GM23338 (cell line): ENCODE measurements at regions not wholly inside any gene's neighbourhood (a gene's known extent, or its start where the extent isn't known, plus 50 kb on each side); places are given as distances from the start of the nearest gene placed in this dataset.

ENCODE experiments used
- ATAC-seq: fragments of 200-7000 bp; cut with Tn5 transposase; 3 replicates; pipeline ENCODE4 v1.9.1; 2020
- DNase-seq: peaks from one replicate; pipeline ENCODE4 v3.0.0-alpha.2; 2015; ENCODE audit warnings: low spot score
- H2AFZ ChIP-seq: fragments of 200-600 bp; sonication (generic); 2 replicates; pipeline ENCODE4 v1.8.0; 2016; ENCODE audit warnings: antibody characterized with exemption, mild to moderate bottlenecking, moderate library complexity
- H3F3A ChIP-seq: fragments of 200-600 bp; sonication (generic); replicated peaks from 2 replicates; pipeline ENCODE4 v1.8.0; 2017; ENCODE audit warnings: antibody characterized with exemption, mixed run types, low read depth
- H3K27ac ChIP-seq: fragments of 200-600 bp; sonication (generic); 2 replicates; pipeline ENCODE4 v1.6.1; 2016; ENCODE audit warnings: low read depth
- H3K27me3 ChIP-seq: fragments of 200-600 bp; sonication (generic); 2 replicates; pipeline ENCODE4 v1.8.0; 2016; ENCODE audit warnings: mild to moderate bottlenecking, mixed run types, moderate library complexity; ENCODE audit not compliant: insufficient read depth
- H3K36me3 ChIP-seq: fragments of 200-600 bp; sonication (generic); 2 replicates; pipeline ENCODE4 v1.8.0; 2016; ENCODE audit warnings: mild to moderate bottlenecking; ENCODE audit not compliant: insufficient read depth
- H3K4me1 ChIP-seq: fragments of 200-600 bp; sonication (generic); 2 replicates; pipeline ENCODE4 v1.8.0; 2016; ENCODE audit warnings: mild to moderate bottlenecking, moderate library complexity; ENCODE audit not compliant: insufficient read depth
- H3K4me2 ChIP-seq: fragments of 200-600 bp; sonication (generic); 2 replicates; pipeline ENCODE4 v1.7.1; 2017; ENCODE audit warnings: mixed run types
- H3K4me3 ChIP-seq: fragments of 200-600 bp; sonication (generic); 2 replicates; pipeline ENCODE4 v1.6.1; 2016; ENCODE audit warnings: mixed run types
- H3K79me2 ChIP-seq: fragments of 200-600 bp; sonication (generic); replicated peaks from 2 replicates; pipeline ENCODE4 v1.8.0; 2017; ENCODE audit warnings: mild to moderate bottlenecking; ENCODE audit not compliant: insufficient read depth
- H3K9me2 ChIP-seq: fragments of 200-600 bp; sonication (generic); 2 replicates; pipeline ENCODE4 v1.8.0; 2017; ENCODE audit not compliant: insufficient read depth
- H4K20me1 ChIP-seq: fragments of 200-600 bp; sonication (generic); replicated peaks from 2 replicates; pipeline ENCODE4 v1.8.0; 2017; ENCODE audit warnings: mild to moderate bottlenecking; ENCODE audit not compliant: insufficient read depth
- H3K27ac Mint-ChIP-seq: 2 replicates; pipeline ENCODE4 v1.8.0; 2020; ENCODE audit warnings: inconsistent platforms, mild to moderate bottlenecking, moderate library complexity, mixed read lengths
- H3K27me3 Mint-ChIP-seq: 3 replicates; pipeline ENCODE4 v1.8.0; 2022; ENCODE audit warnings: low read depth, mild to moderate bottlenecking, moderate library complexity, mixed read lengths, inconsistent platforms; ENCODE audit not compliant: insufficient read depth, poor library complexity
- H3K36me3 Mint-ChIP-seq: 3 replicates; pipeline ENCODE4 v1.8.0; 2021; ENCODE audit warnings: low read depth, mild to moderate bottlenecking, inconsistent platforms, moderate library complexity, mixed read lengths
- H3K4me1 Mint-ChIP-seq: 3 replicates; pipeline ENCODE4 v1.8.0; 2020; ENCODE audit warnings: mild to moderate bottlenecking, inconsistent platforms, mixed read lengths
- H3K4me3 Mint-ChIP-seq: 3 replicates; pipeline ENCODE4 v1.8.0; 2021; ENCODE audit warnings: moderate library complexity, mild to moderate bottlenecking, inconsistent platforms, mixed read lengths
- H3K9me3 Mint-ChIP-seq: 3 replicates; pipeline ENCODE4 v1.8.0; 2020; ENCODE audit warnings: moderate library complexity, mild to moderate bottlenecking, inconsistent platforms, mixed read lengths
- CREB1 ChIP-seq: fragments of 250-450 bp; sonication (Bioruptor Pico); IDR thresholded peaks from 2 replicates; pipeline ENCODE4 v1.5.0; 2020; ENCODE audit warnings: low read depth, mild to moderate bottlenecking, moderate library complexity
- EZH2 ChIP-seq: fragments of 200-600 bp; sonication (generic); IDR thresholded peaks from one replicate; pipeline ENCODE4 v1.8.0; 2017; ENCODE audit warnings: antibody characterized with exemption, mild to moderate bottlenecking, low read depth; ENCODE audit not compliant: unreplicated experiment
- EZH2phosphoT487 ChIP-seq: fragments of 200-600 bp; sonication (generic); IDR thresholded peaks from one replicate; pipeline ENCODE4 v1.8.1; 2018; ENCODE audit warnings: antibody characterized with exemption; ENCODE audit not compliant: unreplicated experiment
- JUNB ChIP-seq: IDR thresholded peaks from one replicate; pipeline ENCODE4 v1.6.1; 2016; ENCODE audit warnings: antibody characterized with exemption; ENCODE audit not compliant: unreplicated experiment
- NANOG ChIP-seq: IDR thresholded peaks from 2 replicates; pipeline ENCODE4 v1.6.1; 2016; ENCODE audit warnings: antibody characterized with exemption, borderline replicate concordance
- POLR2AphosphoS5 ChIP-seq: IDR thresholded peaks from 2 replicates; pipeline ENCODE4 v1.6.1; 2016; ENCODE audit warnings: antibody characterized with exemption, low read depth
- STAT1 ChIP-seq: IDR thresholded peaks from one replicate; pipeline ENCODE4 v1.6.1; 2016; ENCODE audit warnings: antibody characterized with exemption; ENCODE audit not compliant: unreplicated experiment
- ZNF114 ChIP-seq: fragments of 250-450 bp; sonication (Bioruptor Pico); IDR thresholded peaks from 2 replicates; pipeline ENCODE4 v1.5.0; 2020; ENCODE audit warnings: mild to moderate bottlenecking, moderate library complexity
- ZNF331 ChIP-seq: fragments of 250-450 bp; sonication (Bioruptor Pico); IDR thresholded peaks from 2 replicates; pipeline ENCODE4 v1.5.0; 2020; ENCODE audit warnings: low read depth, mild to moderate bottlenecking, moderate library complexity
- TF ChIP-seq, protein P1 (sequence below): fragments of 250-450 bp; sonication (Bioruptor Pico); IDR thresholded peaks from 2 replicates; pipeline ENCODE4 v1.5.0; 2020; ENCODE audit warnings: mild to moderate bottlenecking, moderate library complexity
- TF ChIP-seq, protein P2 (sequence below): IDR thresholded peaks from one replicate; pipeline ENCODE4 v1.6.1; 2018; ENCODE audit warnings: antibody characterized with exemption; ENCODE audit not compliant: unreplicated experiment
- TF ChIP-seq, protein P3 (sequence below), 2 experiments: fragments of 200-600 bp in 1 of 2; sonication (generic) in 1 of 2; conservative IDR thresholded peaks; 2 replicates each; pipeline versions ENCODE4 v1.5.1 to v1.6.1; 2016 to 2017; ENCODE audit warnings: antibody characterized with exemption in 2 of 2, low read depth in 2 of 2, mild to moderate bottlenecking in 2 of 2, moderate library complexity in 1 of 2
- TF ChIP-seq, protein P4 (sequence below): IDR thresholded peaks from 2 replicates; pipeline ENCODE4 v1.6.1; 2016; ENCODE audit warnings: antibody characterized with exemption

DNA sequence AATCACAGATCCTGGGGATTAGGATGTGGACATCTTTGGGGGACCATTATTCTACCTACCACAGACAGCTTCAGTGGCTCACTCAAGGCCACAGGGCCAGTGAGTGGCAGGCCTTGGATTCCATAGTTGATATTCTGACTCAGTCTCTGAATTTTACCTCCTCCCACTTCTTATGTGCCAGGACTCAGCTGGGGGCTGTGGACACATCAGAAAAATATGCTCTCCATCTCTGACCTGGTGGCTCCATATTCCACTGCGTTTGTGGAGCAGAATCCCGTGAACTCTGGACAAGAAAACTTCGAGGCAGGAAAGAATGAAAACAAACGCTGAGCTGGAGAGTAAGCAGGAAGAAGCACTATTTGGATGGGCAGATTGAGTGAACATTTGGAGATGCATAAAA is 301.8 kb upstream of the MAF start:
- Mint-ChIP-seq H3K4me1 (peaks cover 6% of the 10 kb centered on the region; the same call in 2 of the 3 replicates), H3K27ac (no peak overlapping the region), H3K4me3 (no peak overlapping the region), H3K9me3 (peaks cover 8% of the 10 kb centered on the region; the same call in 1 of the 3 replicates), H3K36me3 (no peaks in the 10 kb centered on the region), H3K27me3 (peaks cover 5% of the 10 kb centered on the region)
- no peaks in the 10 kb centered on the region for H4K20me1 ChIP-seq
- H3F3A ChIP-seq = no peaks in the 10 kb centered on the region
- no peak for ATAC-seq
- DNase-seq = no peak
- no peak overlapping the region for H3K27ac ChIP-seq
- peaks cover 2% of the 10 kb centered on the region for H3K9me2 ChIP-seq
- TF ChIP-seq EZH2phosphoT487 (no peak), EZH2 (no peak), ZNF114 (CRISPR knock-in tag) (no peak), POLR2AphosphoS5 (no peak), CREB1 (CRISPR knock-in tag) (no peak), JUNB (no peak), STAT1 (no peak), NANOG (no peak), ZNF331 (no peak)
- TF ChIP-seq, protein P1, sequence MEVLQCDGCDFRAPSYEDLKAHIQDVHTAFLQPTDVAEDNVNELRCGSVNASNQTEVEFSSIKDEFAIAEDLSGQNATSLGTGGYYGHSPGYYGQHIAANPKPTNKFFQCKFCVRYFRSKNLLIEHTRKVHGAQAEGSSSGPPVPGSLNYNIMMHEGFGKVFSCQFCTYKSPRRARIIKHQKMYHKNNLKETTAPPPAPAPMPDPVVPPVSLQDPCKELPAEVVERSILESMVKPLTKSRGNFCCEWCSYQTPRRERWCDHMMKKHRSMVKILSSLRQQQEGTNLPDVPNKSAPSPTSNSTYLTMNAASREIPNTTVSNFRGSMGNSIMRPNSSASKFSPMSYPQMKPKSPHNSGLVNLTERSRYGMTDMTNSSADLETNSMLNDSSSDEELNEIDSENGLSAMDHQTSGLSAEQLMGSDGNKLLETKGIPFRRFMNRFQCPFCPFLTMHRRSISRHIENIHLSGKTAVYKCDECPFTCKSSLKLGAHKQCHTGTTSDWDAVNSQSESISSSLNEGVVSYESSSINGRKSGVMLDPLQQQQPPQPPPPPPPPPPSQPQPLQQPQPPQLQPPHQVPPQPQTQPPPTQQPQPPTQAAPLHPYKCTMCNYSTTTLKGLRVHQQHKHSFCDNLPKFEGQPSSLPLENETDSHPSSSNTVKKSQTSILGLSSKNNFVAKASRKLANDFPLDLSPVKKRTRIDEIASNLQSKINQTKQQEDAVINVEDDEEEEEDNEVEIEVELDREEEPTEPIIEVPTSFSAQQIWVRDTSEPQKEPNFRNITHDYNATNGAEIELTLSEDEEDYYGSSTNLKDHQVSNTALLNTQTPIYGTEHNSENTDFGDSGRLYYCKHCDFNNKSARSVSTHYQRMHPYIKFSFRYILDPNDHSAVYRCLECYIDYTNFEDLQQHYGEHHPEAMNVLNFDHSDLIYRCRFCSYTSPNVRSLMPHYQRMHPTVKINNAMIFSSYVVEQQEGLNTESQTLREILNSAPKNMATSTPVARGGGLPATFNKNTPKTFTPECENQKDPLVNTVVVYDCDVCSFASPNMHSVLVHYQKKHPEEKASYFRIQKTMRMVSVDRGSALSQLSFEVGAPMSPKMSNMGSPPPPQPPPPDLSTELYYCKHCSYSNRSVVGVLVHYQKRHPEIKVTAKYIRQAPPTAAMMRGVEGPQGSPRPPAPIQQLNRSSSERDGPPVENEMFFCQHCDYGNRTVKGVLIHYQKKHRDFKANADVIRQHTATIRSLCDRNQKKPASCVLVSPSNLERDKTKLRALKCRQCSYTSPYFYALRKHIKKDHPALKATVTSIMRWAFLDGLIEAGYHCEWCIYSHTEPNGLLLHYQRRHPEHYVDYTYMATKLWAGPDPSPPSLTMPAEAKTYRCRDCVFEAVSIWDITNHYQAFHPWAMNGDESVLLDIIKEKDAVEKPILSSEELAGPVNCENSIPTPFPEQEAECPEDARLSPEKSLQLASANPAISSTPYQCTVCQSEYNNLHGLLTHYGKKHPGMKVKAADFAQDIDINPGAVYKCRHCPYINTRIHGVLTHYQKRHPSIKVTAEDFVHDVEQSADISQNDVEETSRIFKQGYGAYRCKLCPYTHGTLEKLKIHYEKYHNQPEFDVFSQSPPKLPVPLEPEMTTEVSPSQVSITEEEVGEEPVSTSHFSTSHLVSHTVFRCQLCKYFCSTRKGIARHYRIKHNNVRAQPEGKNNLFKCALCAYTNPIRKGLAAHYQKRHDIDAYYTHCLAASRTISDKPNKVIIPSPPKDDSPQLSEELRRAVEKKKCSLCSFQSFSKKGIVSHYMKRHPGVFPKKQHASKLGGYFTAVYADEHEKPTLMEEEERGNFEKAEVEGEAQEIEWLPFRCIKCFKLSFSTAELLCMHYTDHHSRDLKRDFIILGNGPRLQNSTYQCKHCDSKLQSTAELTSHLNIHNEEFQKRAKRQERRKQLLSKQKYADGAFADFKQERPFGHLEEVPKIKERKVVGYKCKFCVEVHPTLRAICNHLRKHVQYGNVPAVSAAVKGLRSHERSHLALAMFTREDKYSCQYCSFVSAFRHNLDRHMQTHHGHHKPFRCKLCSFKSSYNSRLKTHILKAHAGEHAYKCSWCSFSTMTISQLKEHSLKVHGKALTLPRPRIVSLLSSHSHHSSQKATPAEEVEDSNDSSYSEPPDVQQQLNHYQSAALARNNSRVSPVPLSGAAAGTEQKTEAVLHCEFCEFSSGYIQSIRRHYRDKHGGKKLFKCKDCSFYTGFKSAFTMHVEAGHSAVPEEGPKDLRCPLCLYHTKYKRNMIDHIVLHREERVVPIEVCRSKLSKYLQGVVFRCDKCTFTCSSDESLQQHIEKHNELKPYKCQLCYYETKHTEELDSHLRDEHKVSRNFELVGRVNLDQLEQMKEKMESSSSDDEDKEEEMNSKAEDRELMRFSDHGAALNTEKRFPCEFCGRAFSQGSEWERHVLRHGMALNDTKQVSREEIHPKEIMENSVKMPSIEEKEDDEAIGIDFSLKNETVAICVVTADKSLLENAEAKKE = no peak
- TF ChIP-seq, protein P2, sequence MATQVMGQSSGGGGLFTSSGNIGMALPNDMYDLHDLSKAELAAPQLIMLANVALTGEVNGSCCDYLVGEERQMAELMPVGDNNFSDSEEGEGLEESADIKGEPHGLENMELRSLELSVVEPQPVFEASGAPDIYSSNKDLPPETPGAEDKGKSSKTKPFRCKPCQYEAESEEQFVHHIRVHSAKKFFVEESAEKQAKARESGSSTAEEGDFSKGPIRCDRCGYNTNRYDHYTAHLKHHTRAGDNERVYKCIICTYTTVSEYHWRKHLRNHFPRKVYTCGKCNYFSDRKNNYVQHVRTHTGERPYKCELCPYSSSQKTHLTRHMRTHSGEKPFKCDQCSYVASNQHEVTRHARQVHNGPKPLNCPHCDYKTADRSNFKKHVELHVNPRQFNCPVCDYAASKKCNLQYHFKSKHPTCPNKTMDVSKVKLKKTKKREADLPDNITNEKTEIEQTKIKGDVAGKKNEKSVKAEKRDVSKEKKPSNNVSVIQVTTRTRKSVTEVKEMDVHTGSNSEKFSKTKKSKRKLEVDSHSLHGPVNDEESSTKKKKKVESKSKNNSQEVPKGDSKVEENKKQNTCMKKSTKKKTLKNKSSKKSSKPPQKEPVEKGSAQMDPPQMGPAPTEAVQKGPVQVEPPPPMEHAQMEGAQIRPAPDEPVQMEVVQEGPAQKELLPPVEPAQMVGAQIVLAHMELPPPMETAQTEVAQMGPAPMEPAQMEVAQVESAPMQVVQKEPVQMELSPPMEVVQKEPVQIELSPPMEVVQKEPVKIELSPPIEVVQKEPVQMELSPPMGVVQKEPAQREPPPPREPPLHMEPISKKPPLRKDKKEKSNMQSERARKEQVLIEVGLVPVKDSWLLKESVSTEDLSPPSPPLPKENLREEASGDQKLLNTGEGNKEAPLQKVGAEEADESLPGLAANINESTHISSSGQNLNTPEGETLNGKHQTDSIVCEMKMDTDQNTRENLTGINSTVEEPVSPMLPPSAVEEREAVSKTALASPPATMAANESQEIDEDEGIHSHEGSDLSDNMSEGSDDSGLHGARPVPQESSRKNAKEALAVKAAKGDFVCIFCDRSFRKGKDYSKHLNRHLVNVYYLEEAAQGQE = no peak
- TF ChIP-seq, protein P3, sequence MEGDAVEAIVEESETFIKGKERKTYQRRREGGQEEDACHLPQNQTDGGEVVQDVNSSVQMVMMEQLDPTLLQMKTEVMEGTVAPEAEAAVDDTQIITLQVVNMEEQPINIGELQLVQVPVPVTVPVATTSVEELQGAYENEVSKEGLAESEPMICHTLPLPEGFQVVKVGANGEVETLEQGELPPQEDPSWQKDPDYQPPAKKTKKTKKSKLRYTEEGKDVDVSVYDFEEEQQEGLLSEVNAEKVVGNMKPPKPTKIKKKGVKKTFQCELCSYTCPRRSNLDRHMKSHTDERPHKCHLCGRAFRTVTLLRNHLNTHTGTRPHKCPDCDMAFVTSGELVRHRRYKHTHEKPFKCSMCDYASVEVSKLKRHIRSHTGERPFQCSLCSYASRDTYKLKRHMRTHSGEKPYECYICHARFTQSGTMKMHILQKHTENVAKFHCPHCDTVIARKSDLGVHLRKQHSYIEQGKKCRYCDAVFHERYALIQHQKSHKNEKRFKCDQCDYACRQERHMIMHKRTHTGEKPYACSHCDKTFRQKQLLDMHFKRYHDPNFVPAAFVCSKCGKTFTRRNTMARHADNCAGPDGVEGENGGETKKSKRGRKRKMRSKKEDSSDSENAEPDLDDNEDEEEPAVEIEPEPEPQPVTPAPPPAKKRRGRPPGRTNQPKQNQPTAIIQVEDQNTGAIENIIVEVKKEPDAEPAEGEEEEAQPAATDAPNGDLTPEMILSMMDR (conservative IDR thresholded peaks at IDR 0.05; ENCODE audit: low read depth in 2 of 2) = no peak
- TF ChIP-seq, protein P4, sequence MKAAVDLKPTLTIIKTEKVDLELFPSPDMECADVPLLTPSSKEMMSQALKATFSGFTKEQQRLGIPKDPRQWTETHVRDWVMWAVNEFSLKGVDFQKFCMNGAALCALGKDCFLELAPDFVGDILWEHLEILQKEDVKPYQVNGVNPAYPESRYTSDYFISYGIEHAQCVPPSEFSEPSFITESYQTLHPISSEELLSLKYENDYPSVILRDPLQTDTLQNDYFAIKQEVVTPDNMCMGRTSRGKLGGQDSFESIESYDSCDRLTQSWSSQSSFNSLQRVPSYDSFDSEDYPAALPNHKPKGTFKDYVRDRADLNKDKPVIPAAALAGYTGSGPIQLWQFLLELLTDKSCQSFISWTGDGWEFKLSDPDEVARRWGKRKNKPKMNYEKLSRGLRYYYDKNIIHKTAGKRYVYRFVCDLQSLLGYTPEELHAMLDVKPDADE = no peak
- no peak overlapping the region for H3K4me3 ChIP-seq
- no peaks in the 10 kb centered on the region for H3K4me1 ChIP-seq
- H3K27me3 ChIP-seq = no peaks in the 10 kb centered on the region
- no peaks in the 10 kb centered on the region for H3K79me2 ChIP-seq
- H3K36me3 ChIP-seq = no peaks in the 10 kb centered on the region
- no peak overlapping the region for H3K4me2 ChIP-seq
- no peak overlapping the region for H2AFZ ChIP-seq
